ENCODE measurements at regions not wholly inside any gene's neighbourhood (a gene's known extent, or its start where the extent isn't known, plus 50 kb on each side); places are given as distances from the start of the nearest gene placed in this dataset.

DNA sequence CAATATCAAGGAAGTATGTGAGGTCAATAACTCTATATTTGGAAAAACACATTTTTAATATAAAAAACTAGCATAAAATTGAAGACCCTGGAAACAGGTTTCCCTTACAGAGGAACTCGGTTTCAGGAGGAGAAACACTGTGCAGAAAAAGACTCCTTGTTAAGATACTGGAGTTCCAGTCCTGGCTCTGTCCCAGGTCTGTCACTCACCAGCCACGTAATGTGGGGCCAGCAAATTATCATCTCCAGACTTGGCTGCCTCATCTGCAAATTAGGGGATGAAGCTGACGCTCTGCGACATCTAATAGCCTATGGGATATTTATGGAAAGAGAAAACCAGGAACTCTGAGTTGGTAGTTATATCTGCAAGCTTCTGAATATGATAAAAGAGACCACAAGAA is 702.7 kb downstream of the EPHA7 start:
- Histone ChIP-seq H3K27ac (ENCODE audit: low read depth, low read length) (no peak overlapping the region), H3K27me3 (ENCODE audit: control insufficient read depth in 5 of 5, insufficient read depth in 4 of 5, low read length in 5 of 5) (no peaks in the 10 kb centered on the region), H3K9ac (ENCODE audit: low read length in 5 of 5) (no peak overlapping the region), H3K9me3 (ENCODE audit: control insufficient read depth in 5 of 5, low read length in 5 of 5) (peaks cover 0 to 4% (median 0%) of the 10 kb centered on the region in 5 donors), H3K4me1 (ENCODE audit: control insufficient read depth in 5 of 5, insufficient read depth in 5 of 5, low read length in 5 of 5) (no peaks in the 10 kb centered on the region), H3K4me3 (ENCODE audit: low read depth in 1 of 5, low read length in 5 of 5) (no peak overlapping the region), H3K36me3 (ENCODE audit: control insufficient read depth in 5 of 5, insufficient read depth in 5 of 5, low read length in 5 of 5) (no peaks in the 10 kb centered on the region)

DNA sequence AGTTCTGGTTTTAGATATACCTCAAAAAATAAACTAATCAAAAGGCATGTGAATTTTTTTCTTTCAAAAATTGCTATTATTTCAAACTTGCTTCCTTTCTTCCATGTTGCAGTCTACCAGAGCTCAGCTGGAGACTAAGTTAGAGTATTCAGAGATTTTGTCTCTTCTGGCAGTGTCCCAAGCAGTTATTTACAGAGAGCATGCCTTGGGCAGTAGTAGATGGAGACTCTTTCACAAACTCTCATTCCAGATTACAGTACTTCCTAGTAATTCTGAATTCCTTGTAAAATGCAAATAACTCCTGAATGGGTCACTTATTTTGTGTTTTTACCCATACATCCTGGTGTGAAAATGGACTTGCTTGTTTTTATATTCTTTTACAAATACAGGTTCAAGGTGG is 703.4 kb downstream of the EPHA7 start:
- H3K9ac ChIP-seq (ENCODE audit: low read length in 5 of 5): no peak overlapping the region
- H3K4me3 ChIP-seq (ENCODE audit: low read depth in 1 of 5, low read length in 5 of 5): no peak overlapping the region
- H3K36me3 ChIP-seq (ENCODE audit: control insufficient read depth in 5 of 5, insufficient read depth in 5 of 5, low read length in 5 of 5): no peaks in the 10 kb centered on the region
- no peak overlapping the region for H3K27ac ChIP-seq (ENCODE audit: low read depth, low read length)
- no peaks in the 10 kb centered on the region for H3K4me1 ChIP-seq (ENCODE audit: control insufficient read depth in 5 of 5, insufficient read depth in 5 of 5, low read length in 5 of 5)
- H3K27me3 ChIP-seq (ENCODE audit: control insufficient read depth in 5 of 5, insufficient read depth in 4 of 5, low read length in 5 of 5): no peaks in the 10 kb centered on the region
- peaks cover 0 to 2% (median 0%) of the 10 kb centered on the region in 5 donors for H3K9me3 ChIP-seq (ENCODE audit: control insufficient read depth in 5 of 5, low read length in 5 of 5)

DNA sequence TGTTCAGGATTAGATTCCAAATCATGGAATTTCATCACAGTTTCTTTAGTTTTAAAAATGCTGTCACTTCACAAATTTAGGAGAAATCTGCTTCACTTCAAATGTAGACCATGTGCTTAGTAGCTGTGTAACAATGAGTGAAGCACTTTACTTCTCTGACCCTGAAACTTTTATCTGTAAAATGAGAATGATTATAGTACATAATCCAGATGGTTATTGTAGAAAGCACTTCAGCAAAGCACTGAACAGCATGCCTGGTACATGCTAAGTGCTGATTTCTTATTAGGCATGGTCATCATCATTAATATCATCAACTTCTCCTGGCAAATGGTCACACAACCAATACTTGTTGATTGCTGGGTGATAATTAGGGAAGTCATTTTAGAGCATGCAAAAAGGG is 705.0 kb downstream of the EPHA7 start:
- H3K4me3 ChIP-seq (ENCODE audit: low read depth in 1 of 5, low read length in 5 of 5): no peak overlapping the region
- no peak overlapping the region for H3K9ac ChIP-seq (ENCODE audit: low read length in 5 of 5)
- H3K27me3 ChIP-seq (ENCODE audit: control insufficient read depth in 5 of 5, insufficient read depth in 4 of 5, low read length in 5 of 5): no peaks in the 10 kb centered on the region
- H3K9me3 ChIP-seq (ENCODE audit: control insufficient read depth in 5 of 5, low read length in 5 of 5): no peaks in the 10 kb centered on the region
- H3K4me1 ChIP-seq (ENCODE audit: control insufficient read depth in 5 of 5, insufficient read depth in 5 of 5, low read length in 5 of 5): no peaks in the 10 kb centered on the region
- no peak overlapping the region for H3K27ac ChIP-seq (ENCODE audit: low read depth, low read length)
- H3K36me3 ChIP-seq (ENCODE audit: control insufficient read depth in 5 of 5, insufficient read depth in 5 of 5, low read length in 5 of 5): no peaks in the 10 kb centered on the region

DNA sequence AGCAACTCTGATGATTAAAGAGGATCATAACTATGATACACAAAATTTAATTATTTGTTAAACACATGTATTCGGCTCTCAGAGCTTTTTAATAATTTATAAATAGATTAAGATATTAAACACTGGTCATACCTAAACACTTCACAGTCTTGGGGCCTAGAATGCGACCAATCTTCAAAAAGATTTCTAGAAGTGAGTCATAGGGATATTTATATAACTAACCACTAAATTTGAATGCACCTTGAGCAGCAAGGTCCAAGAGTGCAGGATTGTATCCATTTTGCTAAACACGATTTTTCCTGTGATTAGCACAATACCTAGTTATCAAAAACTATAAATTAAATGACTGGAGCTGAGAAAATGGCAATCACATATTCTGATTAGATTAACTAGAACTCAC is 709.3 kb downstream of the EPHA7 start:
- Histone ChIP-seq H3K27ac (ENCODE audit: low read depth, low read length) (no peak overlapping the region), H3K4me1 (ENCODE audit: control insufficient read depth in 5 of 5, insufficient read depth in 5 of 5, low read length in 5 of 5) (no peaks in the 10 kb centered on the region), H3K27me3 (ENCODE audit: control insufficient read depth in 5 of 5, insufficient read depth in 4 of 5, low read length in 5 of 5) (no peaks in the 10 kb centered on the region), H3K9me3 (ENCODE audit: control insufficient read depth in 5 of 5, low read length in 5 of 5) (no peaks in the 10 kb centered on the region), H3K9ac (ENCODE audit: low read length in 5 of 5) (no peak overlapping the region), H3K4me3 (ENCODE audit: low read depth in 1 of 5, low read length in 5 of 5) (no peak overlapping the region), H3K36me3 (ENCODE audit: control insufficient read depth in 5 of 5, insufficient read depth in 5 of 5, low read length in 5 of 5) (no peaks in the 10 kb centered on the region)

DNA sequence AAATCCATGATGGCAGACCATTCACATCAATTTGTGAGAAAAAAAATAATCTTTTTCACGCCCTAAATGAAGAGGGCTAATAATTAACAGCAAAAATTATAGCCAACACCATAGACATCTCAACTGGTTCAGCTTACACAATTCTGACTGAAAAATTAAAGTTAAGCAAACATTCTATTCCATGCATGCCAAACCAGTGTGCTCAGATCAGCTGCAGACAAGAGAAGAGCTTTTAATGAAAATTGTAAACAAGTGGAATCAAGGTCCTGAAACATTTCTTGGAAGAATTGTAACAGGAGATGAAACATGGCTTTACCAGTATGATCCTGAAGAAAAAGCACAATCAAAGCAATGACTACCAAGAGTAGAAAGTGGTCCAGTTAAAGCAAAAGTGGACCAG is 710.4 kb downstream of the EPHA7 start:
- H3K27ac ChIP-seq (ENCODE audit: low read depth, low read length): no peak overlapping the region
- no peaks in the 10 kb centered on the region for H3K9me3 ChIP-seq (ENCODE audit: control insufficient read depth in 5 of 5, low read length in 5 of 5)
- H3K27me3 ChIP-seq (ENCODE audit: control insufficient read depth in 5 of 5, insufficient read depth in 4 of 5, low read length in 5 of 5): no peaks in the 10 kb centered on the region
- no peak overlapping the region for H3K9ac ChIP-seq (ENCODE audit: low read length in 5 of 5)
- no peaks in the 10 kb centered on the region for H3K36me3 ChIP-seq (ENCODE audit: control insufficient read depth in 5 of 5, insufficient read depth in 5 of 5, low read length in 5 of 5)
- H3K4me1 ChIP-seq (ENCODE audit: control insufficient read depth in 5 of 5, insufficient read depth in 5 of 5, low read length in 5 of 5): no peaks in the 10 kb centered on the region
- H3K4me3 ChIP-seq (ENCODE audit: low read depth in 1 of 5, low read length in 5 of 5): no peak overlapping the region

DNA sequence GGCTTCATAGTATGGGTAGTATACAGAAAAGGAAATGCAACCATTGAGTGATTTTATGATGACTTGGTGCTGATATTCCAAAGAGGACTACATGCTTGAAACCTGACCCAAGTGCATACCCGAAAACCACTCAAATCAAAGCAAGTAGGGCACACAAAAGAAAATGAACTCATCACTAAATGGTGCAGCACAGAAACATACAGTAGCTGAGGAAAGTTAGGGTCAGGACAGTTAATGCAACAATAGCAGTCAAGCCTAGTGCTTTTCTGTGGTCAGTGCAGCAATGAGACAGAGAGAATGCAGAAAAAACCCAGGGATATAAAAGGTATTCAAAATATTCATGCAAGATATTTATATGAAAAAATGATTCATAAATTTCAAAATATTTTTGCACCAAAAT is 711.1 kb downstream of the EPHA7 start:
- H3K36me3 ChIP-seq (ENCODE audit: control insufficient read depth in 5 of 5, insufficient read depth in 5 of 5, low read length in 5 of 5): no peaks in the 10 kb centered on the region
- no peaks in the 10 kb centered on the region for H3K27me3 ChIP-seq (ENCODE audit: control insufficient read depth in 5 of 5, insufficient read depth in 4 of 5, low read length in 5 of 5)
- H3K4me1 ChIP-seq (ENCODE audit: control insufficient read depth in 5 of 5, insufficient read depth in 5 of 5, low read length in 5 of 5): no peaks in the 10 kb centered on the region
- H3K4me3 ChIP-seq (ENCODE audit: low read depth in 1 of 5, low read length in 5 of 5): no peak overlapping the region
- no peaks in the 10 kb centered on the region for H3K9me3 ChIP-seq (ENCODE audit: control insufficient read depth in 5 of 5, low read length in 5 of 5)
- no peak overlapping the region for H3K9ac ChIP-seq (ENCODE audit: low read length in 5 of 5)
- H3K27ac ChIP-seq (ENCODE audit: low read depth, low read length): no peak overlapping the region

DNA sequence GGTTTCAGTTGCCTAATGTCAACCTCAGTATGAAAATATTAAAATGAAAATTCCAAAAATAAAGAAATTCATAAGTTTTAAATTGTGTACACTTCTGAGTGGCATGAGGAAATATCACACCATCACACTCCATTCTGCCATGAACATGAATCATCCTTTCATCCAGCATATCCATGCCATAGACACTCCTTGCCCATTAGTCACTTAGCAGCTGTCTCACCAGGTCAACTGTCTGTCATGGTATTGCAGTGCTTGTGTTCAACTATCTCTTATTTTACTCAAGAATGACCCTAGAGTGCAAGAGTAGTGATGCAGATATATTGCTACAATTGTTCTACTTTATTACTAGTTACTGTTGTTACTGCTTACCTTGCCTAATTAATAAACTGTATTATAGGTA is 712.4 kb downstream of the EPHA7 start:
- Histone ChIP-seq H3K27ac (ENCODE audit: low read depth, low read length) (no peak overlapping the region), H3K4me3 (ENCODE audit: low read depth in 1 of 5, low read length in 5 of 5) (no peak overlapping the region), H3K27me3 (ENCODE audit: control insufficient read depth in 5 of 5, insufficient read depth in 4 of 5, low read length in 5 of 5) (no peaks in the 10 kb centered on the region), H3K36me3 (ENCODE audit: control insufficient read depth in 5 of 5, insufficient read depth in 5 of 5, low read length in 5 of 5) (no peaks in the 10 kb centered on the region), H3K9ac (ENCODE audit: low read length in 5 of 5) (no peak overlapping the region), H3K9me3 (ENCODE audit: control insufficient read depth in 5 of 5, low read length in 5 of 5) (no peaks in the 10 kb centered on the region), H3K4me1 (ENCODE audit: control insufficient read depth in 5 of 5, insufficient read depth in 5 of 5, low read length in 5 of 5) (no peaks in the 10 kb centered on the region)

DNA sequence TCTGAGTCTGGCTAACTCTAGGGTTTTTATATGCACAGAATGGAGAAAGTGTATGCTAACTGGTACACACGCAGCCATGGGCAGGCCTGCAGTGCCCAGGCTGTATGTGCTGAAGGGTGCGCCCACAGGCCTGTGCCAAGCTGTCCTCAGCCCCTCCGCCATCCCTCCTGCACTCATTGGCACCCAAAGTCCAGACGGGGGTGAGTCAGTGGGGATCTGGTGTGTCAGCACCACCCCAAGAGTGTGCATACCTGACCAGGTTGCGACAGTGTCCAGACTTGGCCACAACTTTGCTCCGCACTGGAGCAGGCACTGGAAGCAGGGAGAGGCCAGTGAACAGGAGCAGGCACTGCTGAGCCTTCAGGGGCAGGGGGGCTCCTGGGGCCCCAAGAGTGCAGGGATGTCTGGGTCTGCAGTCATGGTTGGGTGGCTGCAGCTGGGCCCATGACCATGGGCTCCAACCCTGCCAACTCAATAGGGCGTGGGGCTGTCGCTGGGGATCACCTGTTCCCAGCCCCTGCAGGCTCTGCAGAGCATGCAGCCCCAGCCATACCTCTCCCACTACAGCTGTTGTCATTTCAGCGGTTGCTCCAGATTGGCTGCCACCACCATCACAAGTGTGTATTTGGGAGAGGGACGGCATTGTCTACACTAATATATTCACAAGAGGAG is 717.8 kb downstream of the EPHA7 start:
- Histone ChIP-seq H3K36me3 (ENCODE audit: control insufficient read depth in 5 of 5, insufficient read depth in 5 of 5, low read length in 5 of 5) (no peaks in the 10 kb centered on the region), H3K9me3 (ENCODE audit: control insufficient read depth in 5 of 5, low read length in 5 of 5) (no peaks in the 10 kb centered on the region), H3K4me3 (ENCODE audit: low read depth in 1 of 5, low read length in 5 of 5) (no peak overlapping the region), H3K9ac (ENCODE audit: low read length in 5 of 5) (no peak overlapping the region), H3K27ac (ENCODE audit: low read depth, low read length) (no peak overlapping the region), H3K27me3 (ENCODE audit: control insufficient read depth in 5 of 5, insufficient read depth in 4 of 5, low read length in 5 of 5) (no peaks in the 10 kb centered on the region), H3K4me1 (ENCODE audit: control insufficient read depth in 5 of 5, insufficient read depth in 5 of 5, low read length in 5 of 5) (no peaks in the 10 kb centered on the region)

DNA sequence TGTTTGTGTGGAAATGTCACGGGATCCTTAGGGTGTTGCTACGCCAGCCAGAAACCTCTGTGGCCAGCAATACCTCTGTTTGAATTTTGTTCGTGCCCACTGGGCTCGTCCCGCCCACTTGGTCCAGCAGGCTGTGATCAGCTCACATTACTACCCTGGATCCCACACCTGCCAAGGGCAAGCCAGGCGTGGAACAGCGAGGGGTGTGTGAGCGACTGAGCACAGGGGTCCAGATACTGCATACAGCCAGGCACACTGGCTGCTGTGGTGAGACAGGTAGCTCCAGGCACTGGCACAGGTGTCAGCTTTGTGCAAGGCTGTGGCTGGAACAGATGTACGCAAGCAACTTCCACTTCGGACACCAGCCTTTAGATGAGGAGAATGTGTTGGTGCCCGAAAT is 718.9 kb downstream of the EPHA7 start:
- Histone ChIP-seq H3K9me3 (ENCODE audit: control insufficient read depth in 5 of 5, low read length in 5 of 5) (no peaks in the 10 kb centered on the region), H3K9ac (ENCODE audit: low read length in 5 of 5) (no peak overlapping the region), H3K36me3 (ENCODE audit: control insufficient read depth in 5 of 5, insufficient read depth in 5 of 5, low read length in 5 of 5) (no peaks in the 10 kb centered on the region), H3K4me3 (ENCODE audit: low read depth in 1 of 5, low read length in 5 of 5) (no peak overlapping the region), H3K4me1 (ENCODE audit: control insufficient read depth in 5 of 5, insufficient read depth in 5 of 5, low read length in 5 of 5) (no peaks in the 10 kb centered on the region), H3K27ac (ENCODE audit: low read depth, low read length) (no peak overlapping the region), H3K27me3 (ENCODE audit: control insufficient read depth in 5 of 5, insufficient read depth in 4 of 5, low read length in 5 of 5) (no peaks in the 10 kb centered on the region)

DNA sequence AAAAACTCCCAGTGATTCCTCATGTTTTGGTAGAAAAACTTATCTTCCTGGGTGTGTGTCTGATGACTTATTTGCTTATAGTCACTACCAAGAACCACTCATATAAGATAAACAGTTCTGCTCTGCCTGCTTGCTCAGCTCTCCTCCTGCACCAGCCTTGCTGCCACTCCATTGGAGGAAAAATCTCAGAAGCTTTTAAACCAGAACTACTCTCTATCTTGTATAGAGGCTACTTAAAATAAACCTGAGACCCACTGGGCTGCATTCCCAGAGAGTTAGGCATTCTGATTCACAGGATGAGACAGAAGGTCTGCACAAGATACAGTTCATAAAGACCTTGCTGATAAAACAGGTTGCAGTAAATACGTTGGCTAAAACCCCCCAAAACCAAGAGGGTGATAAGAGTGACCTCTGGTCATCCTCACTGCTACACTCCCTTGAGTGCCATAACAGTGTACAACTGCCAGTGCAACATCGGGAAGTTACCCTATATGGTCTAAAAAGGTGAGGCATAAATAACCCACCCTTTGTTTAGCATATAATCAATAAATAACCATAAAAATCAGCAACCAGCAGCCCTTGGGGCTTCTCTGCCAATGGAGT is 728.3 kb downstream of the EPHA7 start:
- Histone ChIP-seq H3K4me3 (ENCODE audit: low read depth in 1 of 5, low read length in 5 of 5) (no peak overlapping the region), H3K27ac (ENCODE audit: low read depth, low read length) (no peak overlapping the region), H3K27me3 (ENCODE audit: control insufficient read depth in 5 of 5, insufficient read depth in 4 of 5, low read length in 5 of 5) (no peaks in the 10 kb centered on the region), H3K9ac (ENCODE audit: low read length in 5 of 5) (no peak overlapping the region), H3K4me1 (ENCODE audit: control insufficient read depth in 5 of 5, insufficient read depth in 5 of 5, low read length in 5 of 5) (peaks cover 0 to 4% (median 0%) of the 10 kb centered on the region in 5 donors), H3K36me3 (ENCODE audit: control insufficient read depth in 5 of 5, insufficient read depth in 5 of 5, low read length in 5 of 5) (no peaks in the 10 kb centered on the region), H3K9me3 (ENCODE audit: control insufficient read depth in 5 of 5, low read length in 5 of 5) (no peaks in the 10 kb centered on the region)

Measured in subcutaneous abdominal adipose tissue (tissue), 5 donors.